Lower leg skin (tissue), 3 donors: ENCODE measurements at regions not wholly inside any gene's neighbourhood (a gene's known extent, or its start where the extent isn't known, plus 50 kb on each side); places are given as distances from the start of the nearest gene placed in this dataset.

Experiments used
- CTCF ChIP-seq, 3 donors: fragments of 450-650 bp; IDR thresholded peaks; one replicate each; pipeline ENCODE4 v1.5.1; 2016; ENCODE audit warnings: antibody characterized with exemption in 3 of 3, mild to moderate bottlenecking in 3 of 3, moderate library complexity in 2 of 3
- POLR2A ChIP-seq, 2 donors: fragments of 450-650 bp; IDR thresholded peaks; one replicate each; pipeline ENCODE4 v1.6.1; 2016 to 2017; ENCODE audit warnings: antibody characterized with exemption in 2 of 2, mild to moderate bottlenecking in 1 of 2, moderate library complexity in 1 of 2

- TF ChIP-seq CTCF (IDR thresholded peaks at IDR 0.05) (no peak), POLR2A (IDR thresholded peaks at IDR 0.05) (no peak)
Measured at GRCh38 chr10:63699785-63700613, 178.8 kb downstream of the REEP3 start.
